Astrocyte (in vitro differentiated cells and primary cell): ENCODE measurements at regions not wholly inside any gene's neighbourhood (a gene's known extent, or its start where the extent isn't known, plus 50 kb on each side); places are given as distances from the start of the nearest gene placed in this dataset.

ENCODE experiments used
- CTCF ChIP-seq: IDR thresholded peaks from 2 replicates; pipeline ENCODE4 v1.5.1; 2011; ENCODE audit warnings: low read depth, mild to moderate bottlenecking, inconsistent platforms, low read length, moderate library complexity; ENCODE audit not compliant: insufficient read depth
- EZH2 ChIP-seq: IDR thresholded peaks from 2 replicates; pipeline ENCODE4 v1.6.1; 2012; ENCODE audit warnings: mild to moderate bottlenecking, low read length, inconsistent platforms; ENCODE audit not compliant: insufficient read depth

GRCh38 chr3:20524328-20524727, 338.3 kb upstream of the SGO1 start:
- TF ChIP-seq CTCF, result no peak
- TF ChIP-seq EZH2, result no peak
